ENCODE measurements at regions not wholly inside any gene's neighbourhood (a gene's known extent, or its start where the extent isn't known, plus 50 kb on each side); places are given as distances from the start of the nearest gene placed in this dataset.

DNA sequence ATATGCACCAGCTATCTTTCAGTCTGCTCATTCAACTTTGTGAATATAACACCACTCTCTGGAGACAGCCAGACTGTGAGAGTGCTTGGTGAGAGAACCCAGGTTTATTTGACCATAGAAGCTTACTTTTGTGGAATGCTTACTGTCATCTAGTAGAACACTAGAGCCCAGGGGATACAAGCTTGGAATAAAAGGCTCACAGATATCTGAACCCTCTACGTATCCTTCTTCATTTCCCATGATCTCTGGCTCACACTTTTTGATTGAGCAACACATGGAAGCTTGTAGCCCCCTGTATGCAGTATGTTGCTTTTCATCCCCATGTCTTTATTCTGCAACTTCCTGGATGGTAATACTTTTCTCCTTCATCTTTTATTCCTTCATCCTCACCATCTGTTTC lies 835.3 kb upstream of the CITED2 start:
- no peak for DNase-seq (ENCODE audit: low spot score)
- CTCF ChIA-PET = no interaction called here

DNA sequence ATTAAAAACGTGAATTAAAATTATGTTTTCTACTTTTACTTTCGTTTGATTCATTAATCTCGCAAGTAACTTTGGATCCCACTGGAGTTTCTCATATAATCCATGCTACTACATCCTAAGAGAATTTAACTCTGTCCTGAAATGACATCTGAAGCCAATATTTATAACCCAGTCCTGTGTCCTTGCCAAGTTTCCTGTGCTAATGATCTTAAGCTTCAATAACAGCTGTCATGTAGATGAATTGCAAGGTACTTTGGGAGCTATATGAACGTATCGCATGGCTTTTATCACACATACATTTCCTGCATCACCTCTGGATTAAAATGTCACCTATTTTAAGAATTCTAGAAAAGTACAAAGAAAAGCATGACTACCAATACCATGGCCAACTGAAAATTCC lies 833.8 kb upstream of the CITED2 start:
- H3K36me3 ChIP-seq (ENCODE audit: insufficient read depth, low read length, poor library complexity, severe bottlenecking) = no peaks in the 10 kb centered on the region
- no peaks in the 10 kb centered on the region for H3K9me3 ChIP-seq (ENCODE audit: low read depth, low read length, poor library complexity, severe bottlenecking)
- CTCF ChIA-PET = no interaction called here
- POLR2A ChIA-PET (ENCODE audit: low non-redundant PET) = interaction anchor here (0.6 kb wide), 1 partner anchor 1468 kb away, joined by 3 read pairs; no protein-coding TSS in a partner anchor
- no peak for TF ChIP-seq EZH2 (IDR thresholded peaks at IDR 0.05; ENCODE audit: borderline replicate concordance, low read depth, low read length, poor library complexity, severe bottlenecking)
- TF ChIP-seq, protein P1, sequence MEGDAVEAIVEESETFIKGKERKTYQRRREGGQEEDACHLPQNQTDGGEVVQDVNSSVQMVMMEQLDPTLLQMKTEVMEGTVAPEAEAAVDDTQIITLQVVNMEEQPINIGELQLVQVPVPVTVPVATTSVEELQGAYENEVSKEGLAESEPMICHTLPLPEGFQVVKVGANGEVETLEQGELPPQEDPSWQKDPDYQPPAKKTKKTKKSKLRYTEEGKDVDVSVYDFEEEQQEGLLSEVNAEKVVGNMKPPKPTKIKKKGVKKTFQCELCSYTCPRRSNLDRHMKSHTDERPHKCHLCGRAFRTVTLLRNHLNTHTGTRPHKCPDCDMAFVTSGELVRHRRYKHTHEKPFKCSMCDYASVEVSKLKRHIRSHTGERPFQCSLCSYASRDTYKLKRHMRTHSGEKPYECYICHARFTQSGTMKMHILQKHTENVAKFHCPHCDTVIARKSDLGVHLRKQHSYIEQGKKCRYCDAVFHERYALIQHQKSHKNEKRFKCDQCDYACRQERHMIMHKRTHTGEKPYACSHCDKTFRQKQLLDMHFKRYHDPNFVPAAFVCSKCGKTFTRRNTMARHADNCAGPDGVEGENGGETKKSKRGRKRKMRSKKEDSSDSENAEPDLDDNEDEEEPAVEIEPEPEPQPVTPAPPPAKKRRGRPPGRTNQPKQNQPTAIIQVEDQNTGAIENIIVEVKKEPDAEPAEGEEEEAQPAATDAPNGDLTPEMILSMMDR (conservative IDR thresholded peaks at IDR 0.05; ENCODE audit: low read depth, low read length) = no peak
- BruUV-seq (replicated peaks) = no TSS peak
- H3K27me3 ChIP-seq (replicated peaks; ENCODE audit: insufficient read depth, low read depth, low read length, poor library complexity) = no peaks in the 10 kb centered on the region
- H3K4me1 ChIP-seq (ENCODE audit: insufficient read depth, low read length, poor library complexity, severe bottlenecking) = peaks cover 30% of the 10 kb centered on the region
- peak overlapping the region; percentile 13 for H3K4me3 ChIP-seq (ENCODE audit: low read depth, low read length, poor library complexity, severe bottlenecking)
- peak overlapping the region; percentile 62 for H3K27ac ChIP-seq (ENCODE audit: low read depth, low read length, poor library complexity, severe bottlenecking)
- DNase-seq (ENCODE audit: low spot score) = peak; percentile 77
- intact Hi-C loops (cut with micrococcal nuclease; ENCODE audit: unreplicated experiment) = no loop called here

More for the DNA sequence above, 835.3 kb upstream of the CITED2 start:
- peaks cover 30% of the 10 kb centered on the region for H3K4me1 ChIP-seq (ENCODE audit: insufficient read depth, low read length, poor library complexity, severe bottlenecking)
- H3K9me3 ChIP-seq (ENCODE audit: low read depth, low read length, poor library complexity, severe bottlenecking) = no peaks in the 10 kb centered on the region
- H3K4me3 ChIP-seq (ENCODE audit: low read depth, low read length, poor library complexity, severe bottlenecking) = no peak overlapping the region
- H3K27me3 ChIP-seq (replicated peaks; ENCODE audit: insufficient read depth, low read depth, low read length, poor library complexity) = no peaks in the 10 kb centered on the region
- POLR2A ChIA-PET (ENCODE audit: low non-redundant PET) = no interaction called here
- no TSS peak for BruUV-seq (replicated peaks)
- TF ChIP-seq, protein P1 (conservative IDR thresholded peaks at IDR 0.05; ENCODE audit: low read depth, low read length) = no peak
- no peak for TF ChIP-seq EZH2 (IDR thresholded peaks at IDR 0.05; ENCODE audit: borderline replicate concordance, low read depth, low read length, poor library complexity, severe bottlenecking)
- intact Hi-C loops (cut with micrococcal nuclease; ENCODE audit: unreplicated experiment) = no loop called here
- no peaks in the 10 kb centered on the region for H3K36me3 ChIP-seq (ENCODE audit: insufficient read depth, low read length, poor library complexity, severe bottlenecking)
- peak overlapping the region; percentile 6 for H3K27ac ChIP-seq (ENCODE audit: low read depth, low read length, poor library complexity, severe bottlenecking)

DNA sequence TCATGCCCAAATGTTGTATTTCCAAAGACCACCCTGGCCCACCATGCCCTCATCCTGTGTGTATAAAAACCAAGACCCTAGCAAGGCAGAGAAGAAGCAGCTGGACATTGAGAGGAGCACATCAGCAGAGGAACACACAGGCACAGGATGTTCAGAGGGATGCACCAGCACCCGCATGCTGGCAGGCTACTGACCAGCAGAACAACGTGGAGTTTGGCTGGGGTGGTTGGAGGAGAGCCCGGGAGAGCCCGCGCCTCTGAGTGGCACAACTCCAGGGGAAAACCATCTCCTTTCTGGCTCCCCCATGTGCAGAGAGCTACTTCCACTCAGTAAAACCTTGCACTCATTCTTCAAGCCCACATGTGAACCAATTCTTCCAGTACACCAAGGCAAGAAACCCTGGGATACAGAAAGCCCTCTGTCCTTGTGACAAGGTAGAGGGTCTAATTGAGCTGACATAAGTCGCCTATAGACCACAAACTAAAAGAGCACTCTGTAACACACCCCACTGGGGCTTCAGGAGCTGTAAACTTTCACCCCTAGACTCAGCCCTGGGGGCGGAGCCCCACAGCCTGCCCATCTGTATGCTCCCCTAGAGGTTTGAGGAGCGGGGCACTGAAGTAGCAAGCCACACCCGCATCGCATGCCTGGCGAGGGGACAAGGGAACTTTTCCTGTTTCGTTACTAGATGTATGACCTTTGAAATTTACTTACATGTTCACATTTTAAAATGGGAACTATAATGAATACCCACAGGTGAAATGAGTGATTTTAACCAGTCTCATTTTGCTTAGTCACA lies 831.5 kb upstream of the CITED2 start:
- Histone ChIP-seq H3K36me3 (ENCODE audit: insufficient read depth, low read length, poor library complexity, severe bottlenecking) (no peaks in the 10 kb centered on the region), H3K4me1 (ENCODE audit: insufficient read depth, low read length, poor library complexity, severe bottlenecking) (peaks cover 30% of the 10 kb centered on the region), H3K27me3 (replicated peaks; ENCODE audit: insufficient read depth, low read depth, low read length, poor library complexity) (no peaks in the 10 kb centered on the region), H3K4me3 (ENCODE audit: low read depth, low read length, poor library complexity, severe bottlenecking) (no peak overlapping the region), H3K27ac (ENCODE audit: low read depth, low read length, poor library complexity, severe bottlenecking) (no peak overlapping the region), H3K9me3 (ENCODE audit: low read depth, low read length, poor library complexity, severe bottlenecking) (no peaks in the 10 kb centered on the region)
- TF ChIP-seq, protein P1 (conservative IDR thresholded peaks at IDR 0.05; ENCODE audit: low read depth, low read length) = no peak
- TF ChIP-seq EZH2 (IDR thresholded peaks at IDR 0.05; ENCODE audit: borderline replicate concordance, low read depth, low read length, poor library complexity, severe bottlenecking) = no peak
- CTCF ChIA-PET = no interaction called here
- BruUV-seq (replicated peaks) = no TSS peak
- DNase-seq (ENCODE audit: low spot score) = no peak
- POLR2A ChIA-PET (ENCODE audit: low non-redundant PET) = no interaction called here
- intact Hi-C loops (cut with micrococcal nuclease; ENCODE audit: unreplicated experiment) = no loop called here

Data from A673 (cell line).